ENCODE measurements at regions not wholly inside any gene's neighbourhood (a gene's known extent, or its start where the extent isn't known, plus 50 kb on each side); places are given as distances from the start of the nearest gene placed in this dataset.

DNA sequence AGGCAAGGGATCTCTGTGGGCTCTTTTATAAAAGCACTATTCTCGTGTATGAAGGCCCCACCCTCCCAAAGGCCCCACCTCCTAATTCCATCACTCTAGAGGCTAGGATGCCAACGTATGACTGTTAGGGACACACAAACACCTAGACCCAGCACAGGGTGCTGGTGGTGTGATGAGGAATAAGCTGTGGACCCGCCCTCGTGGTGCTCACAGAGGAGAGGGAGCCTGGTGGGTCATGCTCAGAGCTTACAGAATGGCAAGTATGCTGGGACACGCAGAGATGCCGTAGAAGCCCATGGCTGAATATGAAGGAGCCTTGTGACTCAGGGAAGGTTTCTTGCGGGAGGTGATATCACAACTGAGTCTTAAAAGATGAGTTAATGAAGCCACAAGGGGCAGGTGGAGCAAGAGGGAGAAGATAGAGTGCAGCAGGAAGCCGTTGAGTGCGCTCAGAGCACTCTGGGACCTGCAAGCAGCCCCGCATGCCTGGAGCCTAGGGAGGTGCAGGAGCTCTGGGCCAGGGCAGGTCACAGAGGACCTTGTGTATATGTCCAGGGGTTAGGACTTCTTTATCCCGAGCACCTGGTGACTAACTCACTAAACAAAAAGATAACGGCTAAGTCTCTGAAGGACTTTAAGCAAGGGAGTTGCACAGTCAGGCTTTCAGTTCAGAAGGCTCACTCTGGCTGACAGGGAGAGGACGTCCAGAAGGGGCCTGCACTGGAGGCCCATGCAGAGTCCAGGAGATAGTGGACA lies 160.9 kb downstream of the TRIM29 start:
- no peak for TF ChIP-seq EZH2 (IDR thresholded peaks at IDR 0.05; ENCODE audit: borderline replicate concordance, low read length)
- TF ChIP-seq, protein P1, sequence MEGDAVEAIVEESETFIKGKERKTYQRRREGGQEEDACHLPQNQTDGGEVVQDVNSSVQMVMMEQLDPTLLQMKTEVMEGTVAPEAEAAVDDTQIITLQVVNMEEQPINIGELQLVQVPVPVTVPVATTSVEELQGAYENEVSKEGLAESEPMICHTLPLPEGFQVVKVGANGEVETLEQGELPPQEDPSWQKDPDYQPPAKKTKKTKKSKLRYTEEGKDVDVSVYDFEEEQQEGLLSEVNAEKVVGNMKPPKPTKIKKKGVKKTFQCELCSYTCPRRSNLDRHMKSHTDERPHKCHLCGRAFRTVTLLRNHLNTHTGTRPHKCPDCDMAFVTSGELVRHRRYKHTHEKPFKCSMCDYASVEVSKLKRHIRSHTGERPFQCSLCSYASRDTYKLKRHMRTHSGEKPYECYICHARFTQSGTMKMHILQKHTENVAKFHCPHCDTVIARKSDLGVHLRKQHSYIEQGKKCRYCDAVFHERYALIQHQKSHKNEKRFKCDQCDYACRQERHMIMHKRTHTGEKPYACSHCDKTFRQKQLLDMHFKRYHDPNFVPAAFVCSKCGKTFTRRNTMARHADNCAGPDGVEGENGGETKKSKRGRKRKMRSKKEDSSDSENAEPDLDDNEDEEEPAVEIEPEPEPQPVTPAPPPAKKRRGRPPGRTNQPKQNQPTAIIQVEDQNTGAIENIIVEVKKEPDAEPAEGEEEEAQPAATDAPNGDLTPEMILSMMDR (conservative IDR thresholded peaks at IDR 0.05 in 1 of 2, IDR thresholded peaks at IDR 0.05 in 1 of 2; ENCODE audit: extremely low read depth in 1 of 2, insufficient read depth in 1 of 2, low read depth in 1 of 2, low read length in 2 of 2) = no peak
